IPS DF 4.7 (cell line): ENCODE measurements at regions not wholly inside any gene's neighbourhood (a gene's known extent, or its start where the extent isn't known, plus 50 kb on each side); places are given as distances from the start of the nearest gene placed in this dataset.
"Not testable (repeated sequence)": the region's sequence is repeated elsewhere in the genome, so short reads cannot be mapped to it uniquely, and the experiment has no call there.

Experiments used
- DNase-seq: peaks from one replicate; pipeline ENCODE4 v3.0.0-alpha.2; 2013; ENCODE audit warnings: low spot score; ENCODE audit errors: extremely low read depth

- no peak for DNase-seq
Measured at GRCh38 chr6:125354649-125355048, 52.9 kb upstream of the HDDC2 start.

- DNase-seq: no peak
Measured at GRCh38 chr6:125356884-125357283, 55.1 kb upstream of the HDDC2 start.

- no peak for DNase-seq
Measured at GRCh38 chr6:125357515-125358256, 55.9 kb upstream of the HDDC2 start.

DNA sequence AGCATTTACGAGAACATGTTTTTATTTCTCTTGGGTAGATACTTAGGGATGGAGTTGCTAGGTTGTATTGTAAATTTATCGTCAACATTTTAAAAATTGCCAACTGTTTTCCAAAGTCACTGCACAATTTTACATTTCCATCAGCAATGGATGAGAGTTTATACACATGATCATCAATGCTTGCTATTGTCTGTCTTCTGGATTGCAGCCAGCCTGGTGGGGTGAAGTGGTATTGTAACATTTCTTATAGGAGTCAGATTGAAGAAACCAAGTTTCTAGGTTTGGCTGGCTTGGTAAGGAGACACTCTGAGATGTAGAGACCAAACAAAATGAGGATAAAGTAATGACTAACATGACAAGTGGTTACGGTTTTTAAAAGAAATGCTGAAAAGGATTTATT is 57.1 kb upstream of the HDDC2 start:
- DNase-seq: no peak

- no peak for DNase-seq
Measured at GRCh38 chr6:125361868-125362267, 60.1 kb upstream of the HDDC2 start.

GRCh38 chr6:125363039-125363823 is 61.5 kb upstream of the HDDC2 start:
- DNase-seq: peak; percentile 68

DNA sequence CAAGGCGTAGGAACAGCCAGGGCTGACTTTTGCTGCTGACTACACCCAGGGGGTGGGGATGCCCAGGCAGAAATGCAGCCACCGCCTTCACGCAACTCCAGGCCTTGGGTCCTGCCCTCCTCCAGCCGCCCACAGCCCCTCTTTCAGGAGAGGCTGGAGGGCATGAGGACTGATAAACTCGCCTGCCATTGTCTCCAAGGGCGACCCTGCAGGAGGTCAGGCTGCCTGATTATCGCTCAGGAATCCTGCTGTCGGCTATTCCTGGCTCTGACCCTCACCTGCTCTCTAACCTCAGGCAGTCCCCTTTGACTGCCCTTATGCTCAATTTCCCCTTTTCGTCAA is 62.0 kb upstream of the HDDC2 start:
- peak; percentile 16 for DNase-seq

DNA sequence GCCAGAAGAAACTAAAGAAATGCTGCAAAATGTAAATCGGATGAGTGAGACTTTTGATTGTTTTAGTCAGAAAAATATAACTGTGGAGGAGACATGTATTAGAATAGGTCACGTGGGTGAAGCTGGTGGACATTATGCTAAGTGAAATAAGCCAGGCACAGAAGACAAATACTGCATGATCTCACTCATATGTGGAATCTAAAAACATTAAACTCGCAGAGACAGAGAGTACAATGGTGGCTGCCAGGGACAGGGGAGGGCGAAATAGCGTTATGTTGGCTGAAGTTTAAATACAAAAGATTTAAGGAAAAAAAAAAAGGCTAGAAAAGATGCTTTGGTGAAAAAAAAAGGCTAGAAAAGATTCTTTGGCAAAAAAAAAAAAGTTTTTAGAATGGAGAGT is 63.5 kb upstream of the HDDC2 start:
- DNase-seq: no peak

GRCh38 chr6:125367036-125367782 is 65.4 kb upstream of the HDDC2 start:
- DNase-seq: no peak

GRCh38 chr6:125370343-125370742 is 68.6 kb upstream of the HDDC2 start:
- DNase-seq: no peak

GRCh38 chr6:125375013-125375412 is 73.2 kb upstream of the HDDC2 start:
- no peak for DNase-seq

DNA sequence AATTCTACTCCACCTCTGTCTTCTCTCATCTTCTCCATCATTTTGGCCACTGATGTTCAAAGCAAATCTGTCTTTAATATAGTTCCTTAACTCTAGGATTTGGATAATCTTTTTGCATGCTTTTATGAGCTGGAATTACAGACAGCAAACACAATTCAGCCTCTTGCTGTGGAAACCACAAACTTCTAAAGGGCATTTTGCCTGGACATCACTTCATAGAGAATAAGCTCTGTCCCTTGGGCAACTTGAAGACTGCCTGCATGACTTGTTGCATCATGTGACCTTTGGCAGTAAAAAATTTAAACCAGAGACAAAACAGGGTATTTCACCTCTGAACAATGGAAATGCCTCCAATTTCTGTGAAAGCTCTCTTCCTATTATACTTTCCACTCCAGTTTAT is 74.1 kb upstream of the HDDC2 start:
- no peak for DNase-seq

- DNase-seq: no peak
Measured at GRCh38 chr6:125377621-125378020, 75.9 kb upstream of the HDDC2 start.

DNA sequence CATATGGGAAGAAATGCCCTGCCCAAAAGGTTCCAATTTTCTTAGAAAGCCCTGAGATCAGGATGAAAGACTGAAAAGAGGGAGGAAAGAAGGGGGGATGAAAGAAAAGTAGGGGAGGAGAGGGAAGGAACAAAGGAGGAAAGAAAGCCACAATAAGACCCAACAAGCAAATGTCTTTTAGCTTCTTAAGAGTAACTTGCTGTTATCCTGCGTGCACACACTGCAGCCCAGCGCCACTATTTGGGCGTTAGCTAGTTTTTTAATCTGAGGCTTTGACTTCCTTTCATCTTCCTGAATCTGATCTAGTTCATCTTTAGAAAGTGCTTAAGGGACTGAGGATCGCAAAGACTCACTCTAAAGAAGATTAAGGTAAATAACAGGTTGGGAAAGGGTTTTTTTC is 77.4 kb upstream of the HDDC2 start:
- DNase-seq: no peak

- no peak for DNase-seq
Measured at GRCh38 chr6:125380474-125380873, 78.7 kb upstream of the HDDC2 start.

GRCh38 chr6:125386337-125386736 is 84.6 kb upstream of the HDDC2 start:
- not testable (repeated sequence) for DNase-seq

- DNase-seq: no peak
Measured at GRCh38 chr6:125392682-125393081, 90.9 kb upstream of the HDDC2 start.

DNA sequence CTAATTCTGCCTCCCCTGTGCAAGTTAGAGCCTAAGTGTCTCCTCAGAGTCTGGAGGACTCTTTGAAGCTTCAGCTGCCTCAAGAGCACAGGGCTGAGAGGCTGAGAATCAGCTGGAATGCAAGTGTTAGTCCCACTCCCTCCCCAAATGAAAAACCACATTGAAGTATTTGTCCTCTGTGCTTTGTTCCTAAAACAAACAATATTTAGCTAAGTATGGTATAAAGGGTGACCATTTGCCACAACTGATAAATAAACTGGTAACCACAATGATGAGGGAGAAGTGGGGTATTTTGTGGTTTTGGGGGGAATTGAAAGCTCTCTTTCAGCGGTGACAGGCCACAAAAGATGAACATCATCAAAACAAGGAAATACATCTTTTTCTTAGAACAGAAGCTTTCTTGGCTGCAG is 91.7 kb upstream of the HDDC2 start:
- no peak for DNase-seq

- no peak for DNase-seq
Measured at GRCh38 chr6:125406741-125407140, 105.0 kb upstream of the HDDC2 start.

GRCh38 chr6:125414507-125414906 is 112.7 kb upstream of the HDDC2 start:
- DNase-seq: no peak

- no peak for DNase-seq
Measured at GRCh38 chr6:125415913-125416312, 114.1 kb upstream of the HDDC2 start.

GRCh38 chr6:125421836-125422235 is 120.1 kb upstream of the HDDC2 start:
- DNase-seq: peak; percentile 22
